Mesendoderm (in vitro differentiated cells): ENCODE measurements at regions not wholly inside any gene's neighbourhood (a gene's known extent, or its start where the extent isn't known, plus 50 kb on each side); places are given as distances from the start of the nearest gene placed in this dataset.

Experiments
- DNase-seq: peaks from one replicate; pipeline ENCODE4 v3.0.0; 2013
- H2AK5ac ChIP-seq: 2 replicates; pipeline ENCODE4 v1.6.1; 2013; ENCODE audit warnings: low read length, inconsistent platforms
- H2BK120ac ChIP-seq: 2 replicates; pipeline ENCODE4 v1.6.1; 2013; ENCODE audit warnings: low read depth, mild to moderate bottlenecking, low read length, moderate library complexity, mixed read lengths
- H2BK15ac ChIP-seq: replicated peaks from 2 replicates; pipeline ENCODE4 v1.6.1; 2013; ENCODE audit warnings: low read depth, mild to moderate bottlenecking, moderate library complexity
- H2BK5ac ChIP-seq: 2 replicates; pipeline ENCODE4 v1.6.1; 2013; ENCODE audit warnings: low read length, inconsistent platforms
- H3K18ac ChIP-seq: 2 replicates; pipeline ENCODE4 v1.6.1; 2013; ENCODE audit warnings: mild to moderate bottlenecking, low read length, mixed read lengths
- H3K23ac ChIP-seq: one replicate; pipeline ENCODE4 v1.6.1; 2013; ENCODE audit warnings: low read length
- H3K27ac ChIP-seq: 2 replicates; pipeline ENCODE4 v1.5.1; 2013; ENCODE audit warnings: low read depth, mild to moderate bottlenecking, inconsistent platforms, low read length, moderate library complexity
- H3K27me3 ChIP-seq: 2 replicates; pipeline ENCODE4 v1.6.1; 2013; ENCODE audit warnings: low read length, control low read depth, mild to moderate bottlenecking, inconsistent platforms; ENCODE audit not compliant: insufficient read depth, poor library complexity
- H3K36me3 ChIP-seq: 2 replicates; pipeline ENCODE4 v1.6.1; 2013; ENCODE audit warnings: low read length, inconsistent platforms; ENCODE audit not compliant: control insufficient read depth, insufficient read depth
- H3K4ac ChIP-seq: one replicate; pipeline ENCODE4 v1.6.1; 2013; ENCODE audit warnings: low read depth, mild to moderate bottlenecking, low read length, moderate library complexity
- H3K4me1 ChIP-seq: 2 replicates; pipeline ENCODE4 v1.6.1; 2013; ENCODE audit warnings: low read depth, low read length, inconsistent platforms; ENCODE audit not compliant: control insufficient read depth
- H3K4me2 ChIP-seq: 2 replicates; pipeline ENCODE4 v1.6.1; 2013; ENCODE audit warnings: low read length
- H3K4me3 ChIP-seq: 2 replicates; pipeline ENCODE4 v1.5.1; 2013; ENCODE audit warnings: mild to moderate bottlenecking, low read length
- H3K56ac ChIP-seq: one replicate; pipeline ENCODE4 v1.6.1; 2013; ENCODE audit warnings: low read length
- H3K79me1 ChIP-seq: 2 replicates; pipeline ENCODE4 v1.6.1; 2013; ENCODE audit warnings: low read length, inconsistent platforms
- H3K79me2 ChIP-seq: 2 replicates; pipeline ENCODE4 v1.6.1; 2013; ENCODE audit warnings: mild to moderate bottlenecking, low read length; ENCODE audit not compliant: control insufficient read depth, insufficient read depth
- H3K9ac ChIP-seq: 2 replicates; pipeline ENCODE4 v1.6.1; 2013; ENCODE audit warnings: low read length, inconsistent platforms
- H4K5ac ChIP-seq: one replicate; pipeline ENCODE4 v1.6.1; 2013; ENCODE audit warnings: low read length
- H4K8ac ChIP-seq: one replicate; pipeline ENCODE4 v1.6.1; 2013; ENCODE audit warnings: low read depth, mild to moderate bottlenecking, control low read depth, low read length, moderate library complexity
- WGBS: extraction: QIAGEN DNeasy Blood & Tissue Kit; methylation state at CpG from one replicate; pipeline ENCODE4 v1.1.7; 2013; ENCODE audit warnings: low lambda C conversion rate, missing lambda C conversion rate; ENCODE audit not compliant: insufficient coverage; ENCODE audit errors: extremely low coverage; 5-methylcytosine and 5-hydroxymethylcytosine counted together

DNA sequence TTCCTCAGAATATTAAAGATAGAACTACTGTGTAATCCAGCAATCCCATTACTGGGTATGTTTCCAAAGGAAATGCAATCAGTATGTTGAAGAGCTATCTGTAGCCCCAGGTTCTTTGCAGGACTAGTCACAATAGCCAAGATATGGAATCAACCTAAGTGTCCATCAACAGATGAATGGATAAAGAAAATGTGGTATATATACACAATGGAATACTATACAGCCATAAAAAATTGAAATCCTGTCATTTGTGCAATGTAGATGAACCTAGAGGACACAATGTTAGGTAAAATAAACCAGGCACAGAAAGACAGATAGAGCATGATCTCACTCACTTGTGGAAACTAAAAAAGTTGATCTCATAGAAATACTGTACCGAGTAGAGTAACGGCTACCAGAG is 306.0 kb upstream of the MARCKS start:
- Histone ChIP-seq H3K27ac (no peak overlapping the region), H2BK5ac (no peak overlapping the region), H3K79me1 (no peaks in the 10 kb centered on the region), H3K23ac (no peak overlapping the region), H4K8ac (no peak overlapping the region), H3K79me2 (no peaks in the 10 kb centered on the region), H3K4me2 (no peak overlapping the region), H2BK120ac (no peak overlapping the region), H3K4me3 (no peak overlapping the region), H3K56ac (no peak overlapping the region), H3K4ac (no peak overlapping the region), H3K18ac (no peak overlapping the region), H2AK5ac (no peak overlapping the region), H3K27me3 (no peaks in the 10 kb centered on the region), H3K4me1 (no peaks in the 10 kb centered on the region), H4K5ac (no peak overlapping the region), H3K9ac (no peak overlapping the region), H3K36me3 (no peaks in the 10 kb centered on the region), H2BK15ac (no peak overlapping the region)
- no peak for DNase-seq
- WGBS = no CpG with 5 or more reads among the region's 2 CpGs

- no peaks in the 10 kb centered on the region for H3K79me2 ChIP-seq
- no peak overlapping the region for H3K23ac ChIP-seq
- no peak overlapping the region for H3K4ac ChIP-seq
- no peaks in the 10 kb centered on the region for H3K36me3 ChIP-seq
- H3K27me3 ChIP-seq = no peaks in the 10 kb centered on the region
- no peak overlapping the region for H3K4me2 ChIP-seq
- H3K79me1 ChIP-seq = no peaks in the 10 kb centered on the region
- no peak overlapping the region for H2AK5ac ChIP-seq
- DNase-seq = no peak
- H3K27ac ChIP-seq = no peak overlapping the region
- no peak overlapping the region for H3K9ac ChIP-seq
- no peak overlapping the region for H2BK120ac ChIP-seq
- no peak overlapping the region for H3K18ac ChIP-seq
- no peak overlapping the region for H2BK15ac ChIP-seq
- H3K4me3 ChIP-seq = no peak overlapping the region
- H4K5ac ChIP-seq = no peak overlapping the region
- no peaks in the 10 kb centered on the region for H3K4me1 ChIP-seq
- H4K8ac ChIP-seq = no peak overlapping the region
- H2BK5ac ChIP-seq = no peak overlapping the region
- H3K56ac ChIP-seq = no peak overlapping the region
Measured at GRCh38 chr6:113556775-113557174, 300.4 kb upstream of the MARCKS start.

- Histone ChIP-seq H2BK15ac (no peak overlapping the region), H2BK5ac (no peak overlapping the region), H3K4me1 (no peaks in the 10 kb centered on the region), H3K9ac (no peak overlapping the region), H3K36me3 (no peaks in the 10 kb centered on the region), H2BK120ac (no peak overlapping the region), H3K18ac (no peak overlapping the region), H2AK5ac (no peak overlapping the region), H3K79me2 (no peaks in the 10 kb centered on the region), H3K4me3 (no peak overlapping the region), H3K23ac (no peak overlapping the region), H3K79me1 (no peaks in the 10 kb centered on the region), H3K4me2 (no peak overlapping the region), H3K56ac (no peak overlapping the region), H3K27me3 (no peaks in the 10 kb centered on the region), H3K27ac (no peak overlapping the region), H4K8ac (no peak overlapping the region), H4K5ac (no peak overlapping the region), H3K4ac (no peak overlapping the region)
- no peak for DNase-seq
Measured at GRCh38 chr6:113558431-113558830, 298.7 kb upstream of the MARCKS start.

GRCh38 chr6:113558966-113559365 is 298.2 kb upstream of the MARCKS start:
- no peak overlapping the region for H3K4me2 ChIP-seq
- H4K8ac ChIP-seq = no peak overlapping the region
- no peak overlapping the region for H3K27ac ChIP-seq
- no peak overlapping the region for H2BK15ac ChIP-seq
- H3K4me1 ChIP-seq = no peaks in the 10 kb centered on the region
- no peak for DNase-seq
- H3K18ac ChIP-seq = no peak overlapping the region
- H4K5ac ChIP-seq = no peak overlapping the region
- no peak overlapping the region for H2BK120ac ChIP-seq
- H2BK5ac ChIP-seq = no peak overlapping the region
- H3K56ac ChIP-seq = no peak overlapping the region
- no peaks in the 10 kb centered on the region for H3K79me1 ChIP-seq
- no peaks in the 10 kb centered on the region for H3K79me2 ChIP-seq
- no peak overlapping the region for H3K4ac ChIP-seq
- no peak overlapping the region for H2AK5ac ChIP-seq
- no peak overlapping the region for H3K9ac ChIP-seq
- H3K36me3 ChIP-seq = no peaks in the 10 kb centered on the region
- no peaks in the 10 kb centered on the region for H3K27me3 ChIP-seq
- H3K23ac ChIP-seq = no peak overlapping the region
- H3K4me3 ChIP-seq = no peak overlapping the region

- H4K8ac ChIP-seq = no peak overlapping the region
- H3K23ac ChIP-seq = no peak overlapping the region
- no peak overlapping the region for H3K4me2 ChIP-seq
- no peak overlapping the region for H3K9ac ChIP-seq
- H3K4me3 ChIP-seq = no peak overlapping the region
- no peak overlapping the region for H3K4ac ChIP-seq
- H3K56ac ChIP-seq = no peak overlapping the region
- H4K5ac ChIP-seq = no peak overlapping the region
- no CpG with 5 or more reads among the region's 1 CpG for WGBS
- no peak overlapping the region for H2BK120ac ChIP-seq
- no peak overlapping the region for H3K27ac ChIP-seq
- no peaks in the 10 kb centered on the region for H3K27me3 ChIP-seq
- no peak for DNase-seq
- no peaks in the 10 kb centered on the region for H3K79me1 ChIP-seq
- H3K79me2 ChIP-seq = no peaks in the 10 kb centered on the region
- H3K36me3 ChIP-seq = no peaks in the 10 kb centered on the region
- H3K18ac ChIP-seq = no peak overlapping the region
- H3K4me1 ChIP-seq = peaks cover 6% of the 10 kb centered on the region
- H2BK15ac ChIP-seq = no peak overlapping the region
- H2AK5ac ChIP-seq = no peak overlapping the region
- H2BK5ac ChIP-seq = no peak overlapping the region
Measured at GRCh38 chr6:113560376-113560775, 296.8 kb upstream of the MARCKS start.

- Histone ChIP-seq H2BK5ac (no peak overlapping the region), H2BK15ac (no peak overlapping the region), H2BK120ac (no peak overlapping the region), H4K8ac (no peak overlapping the region), H3K79me2 (no peaks in the 10 kb centered on the region), H3K18ac (no peak overlapping the region), H3K79me1 (no peaks in the 10 kb centered on the region), H4K5ac (no peak overlapping the region), H3K27me3 (no peaks in the 10 kb centered on the region), H3K4ac (no peak overlapping the region), H2AK5ac (no peak overlapping the region), H3K4me3 (no peak overlapping the region), H3K4me2 (no peak overlapping the region), H3K9ac (no peak overlapping the region), H3K27ac (no peak overlapping the region), H3K36me3 (no peaks in the 10 kb centered on the region), H3K23ac (no peak overlapping the region), H3K4me1 (peaks cover 6% of the 10 kb centered on the region), H3K56ac (no peak overlapping the region)
- DNase-seq = no peak
Measured at GRCh38 chr6:113560908-113561307, 296.2 kb upstream of the MARCKS start.
